Body of pancreas (tissue), 4 donors: ENCODE measurements at regions not wholly inside any gene's neighbourhood (a gene's known extent, or its start where the extent isn't known, plus 50 kb on each side); places are given as distances from the start of the nearest gene placed in this dataset.

Experiments used
- POLR2A ChIP-seq, 3 donors: fragments of 450-650 bp; IDR thresholded peaks; one replicate each; pipeline ENCODE4 v1.6.1; 2016; ENCODE audit warnings: antibody characterized with exemption in 3 of 3, mild to moderate bottlenecking in 2 of 3
- TF ChIP-seq, protein P1 (sequence below), 7 experiments: fragments of 450-650 bp in 4 of 7; fragments of 200-600 bp in 3 of 7; sonication (generic) in 3 of 7; IDR thresholded peaks; one replicate each; pipeline ENCODE4 v1.5.1; 2016 to 2019; ENCODE audit warnings: antibody characterized with exemption in 7 of 7

- TF ChIP-seq, protein P1, sequence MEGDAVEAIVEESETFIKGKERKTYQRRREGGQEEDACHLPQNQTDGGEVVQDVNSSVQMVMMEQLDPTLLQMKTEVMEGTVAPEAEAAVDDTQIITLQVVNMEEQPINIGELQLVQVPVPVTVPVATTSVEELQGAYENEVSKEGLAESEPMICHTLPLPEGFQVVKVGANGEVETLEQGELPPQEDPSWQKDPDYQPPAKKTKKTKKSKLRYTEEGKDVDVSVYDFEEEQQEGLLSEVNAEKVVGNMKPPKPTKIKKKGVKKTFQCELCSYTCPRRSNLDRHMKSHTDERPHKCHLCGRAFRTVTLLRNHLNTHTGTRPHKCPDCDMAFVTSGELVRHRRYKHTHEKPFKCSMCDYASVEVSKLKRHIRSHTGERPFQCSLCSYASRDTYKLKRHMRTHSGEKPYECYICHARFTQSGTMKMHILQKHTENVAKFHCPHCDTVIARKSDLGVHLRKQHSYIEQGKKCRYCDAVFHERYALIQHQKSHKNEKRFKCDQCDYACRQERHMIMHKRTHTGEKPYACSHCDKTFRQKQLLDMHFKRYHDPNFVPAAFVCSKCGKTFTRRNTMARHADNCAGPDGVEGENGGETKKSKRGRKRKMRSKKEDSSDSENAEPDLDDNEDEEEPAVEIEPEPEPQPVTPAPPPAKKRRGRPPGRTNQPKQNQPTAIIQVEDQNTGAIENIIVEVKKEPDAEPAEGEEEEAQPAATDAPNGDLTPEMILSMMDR (IDR thresholded peaks at IDR 0.05) = no peak
- no peak for TF ChIP-seq POLR2A (IDR thresholded peaks at IDR 0.05)
These were observed 458.5 kb downstream of the RBFOX1 start for GRCh38 chr16:7791028-7791590.
